ENCODE measurements at regions not wholly inside any gene's neighbourhood (a gene's known extent, or its start where the extent isn't known, plus 50 kb on each side); places are given as distances from the start of the nearest gene placed in this dataset.

GRCh38 chr10:62727934-62728333 lies 76.6 kb upstream of the ADO start:
- Mint-ChIP-seq H3K4me1 (ENCODE audit: low read depth, unreplicated experiment) (no peaks in the 10 kb centered on the region), H3K9me3 (ENCODE audit: low read depth, unreplicated experiment) (no peaks in the 10 kb centered on the region), H3K27ac (ENCODE audit: unreplicated experiment) (no peak overlapping the region), H3K27me3 (ENCODE audit: unreplicated experiment) (no peaks in the 10 kb centered on the region), H3K36me3 (ENCODE audit: insufficient read depth, unreplicated experiment) (peaks cover 8% of the 10 kb centered on the region), H3K4me3 (ENCODE audit: low read depth, unreplicated experiment) (no peak overlapping the region)
- no TSS peak for BruUV-seq (replicated peaks)
- CTCF ChIA-PET, result no interaction called here
- TF ChIP-seq, protein P1, sequence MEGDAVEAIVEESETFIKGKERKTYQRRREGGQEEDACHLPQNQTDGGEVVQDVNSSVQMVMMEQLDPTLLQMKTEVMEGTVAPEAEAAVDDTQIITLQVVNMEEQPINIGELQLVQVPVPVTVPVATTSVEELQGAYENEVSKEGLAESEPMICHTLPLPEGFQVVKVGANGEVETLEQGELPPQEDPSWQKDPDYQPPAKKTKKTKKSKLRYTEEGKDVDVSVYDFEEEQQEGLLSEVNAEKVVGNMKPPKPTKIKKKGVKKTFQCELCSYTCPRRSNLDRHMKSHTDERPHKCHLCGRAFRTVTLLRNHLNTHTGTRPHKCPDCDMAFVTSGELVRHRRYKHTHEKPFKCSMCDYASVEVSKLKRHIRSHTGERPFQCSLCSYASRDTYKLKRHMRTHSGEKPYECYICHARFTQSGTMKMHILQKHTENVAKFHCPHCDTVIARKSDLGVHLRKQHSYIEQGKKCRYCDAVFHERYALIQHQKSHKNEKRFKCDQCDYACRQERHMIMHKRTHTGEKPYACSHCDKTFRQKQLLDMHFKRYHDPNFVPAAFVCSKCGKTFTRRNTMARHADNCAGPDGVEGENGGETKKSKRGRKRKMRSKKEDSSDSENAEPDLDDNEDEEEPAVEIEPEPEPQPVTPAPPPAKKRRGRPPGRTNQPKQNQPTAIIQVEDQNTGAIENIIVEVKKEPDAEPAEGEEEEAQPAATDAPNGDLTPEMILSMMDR (IDR thresholded peaks at IDR 0.05; ENCODE audit: unreplicated experiment), result no peak
- intact Hi-C loops (cut with micrococcal nuclease; ENCODE audit: unreplicated experiment), result no loop called here
- no peak for DNase-seq

- BruUV-seq (replicated peaks), result no TSS peak
- no peak overlapping the region for H3K4me3 Mint-ChIP-seq (ENCODE audit: low read depth, unreplicated experiment)
- intact Hi-C loops (cut with micrococcal nuclease; ENCODE audit: unreplicated experiment), result no loop called here
- no peaks in the 10 kb centered on the region for H3K4me1 Mint-ChIP-seq (ENCODE audit: low read depth, unreplicated experiment)
- TF ChIP-seq, protein P1 (IDR thresholded peaks at IDR 0.05; ENCODE audit: unreplicated experiment), result no peak
- H3K9me3 Mint-ChIP-seq (ENCODE audit: low read depth, unreplicated experiment), result no peaks in the 10 kb centered on the region
- no peaks in the 10 kb centered on the region for H3K27me3 Mint-ChIP-seq (ENCODE audit: unreplicated experiment)
- DNase-seq, result no peak
- H3K36me3 Mint-ChIP-seq (ENCODE audit: insufficient read depth, unreplicated experiment), result peaks cover 13% of the 10 kb centered on the region
- CTCF ChIA-PET, result no interaction called here
- H3K27ac Mint-ChIP-seq (ENCODE audit: unreplicated experiment), result no peak overlapping the region
These were observed 76.0 kb upstream of the ADO start for GRCh38 chr10:62728479-62728878.

- TF ChIP-seq, protein P1 (IDR thresholded peaks at IDR 0.05; ENCODE audit: unreplicated experiment), result no peak
- Mint-ChIP-seq H3K27ac (ENCODE audit: unreplicated experiment) (no peak overlapping the region), H3K4me1 (ENCODE audit: low read depth, unreplicated experiment) (peaks cover 3% of the 10 kb centered on the region), H3K27me3 (ENCODE audit: unreplicated experiment) (no peaks in the 10 kb centered on the region), H3K9me3 (ENCODE audit: low read depth, unreplicated experiment) (no peaks in the 10 kb centered on the region), H3K4me3 (ENCODE audit: low read depth, unreplicated experiment) (peak overlapping the region; percentile 30), H3K36me3 (ENCODE audit: insufficient read depth, unreplicated experiment) (peaks cover 13% of the 10 kb centered on the region)
- BruUV-seq (replicated peaks), result no TSS peak
- intact Hi-C loops (cut with micrococcal nuclease; ENCODE audit: unreplicated experiment), result loop anchor here (2.0 to 10.0 kb wide), 2 partner anchors 72 to 98 kb away; partner anchors contain the start of gene ADO
- CTCF ChIA-PET, result interaction anchor here (1.6 to 2.7 kb wide), 2 partner anchors 71 to 85 kb away, joined by 7 to 11 read pairs; partner anchors contain the start of gene ADO
- DNase-seq, result peak; percentile 62
These were observed 71.5 kb upstream of the ADO start for GRCh38 chr10:62732841-62733653.

- peaks cover 10% of the 10 kb centered on the region for H3K4me1 Mint-ChIP-seq (ENCODE audit: low read depth, unreplicated experiment)
- CTCF ChIA-PET, result interaction anchor here (1.1 to 2.7 kb wide), 3 partner anchors 71 to 84 kb away, joined by 3 to 11 read pairs (median 7); partner anchors contain the start of genes ADO and EGR2
These were observed 70.7 kb upstream of the ADO start for GRCh38 chr10:62733654-62734293.

More at GRCh38 chr10:62733654-62734293, 70.7 kb upstream of the ADO start:
- Mint-ChIP-seq H3K36me3 (ENCODE audit: insufficient read depth, unreplicated experiment) (peaks cover 13% of the 10 kb centered on the region), H3K27me3 (ENCODE audit: unreplicated experiment) (no peaks in the 10 kb centered on the region), H3K4me3 (ENCODE audit: low read depth, unreplicated experiment) (peak overlapping the region; percentile 30), H3K9me3 (ENCODE audit: low read depth, unreplicated experiment) (no peaks in the 10 kb centered on the region), H3K27ac (ENCODE audit: unreplicated experiment) (no peak overlapping the region)
- BruUV-seq (replicated peaks), result TSS peak; percentile 74
- DNase-seq, result no peak
- TF ChIP-seq, protein P1 (IDR thresholded peaks at IDR 0.05; ENCODE audit: unreplicated experiment), result no peak
- intact Hi-C loops (cut with micrococcal nuclease; ENCODE audit: unreplicated experiment), result loop anchor here (2.0 to 10.0 kb wide), 2 partner anchors 71 to 99 kb away; partner anchors contain the start of gene ADO

All from Calu3 (cell line).